ENCODE measurements at regions not wholly inside any gene's neighbourhood (a gene's known extent, or its start where the extent isn't known, plus 50 kb on each side); places are given as distances from the start of the nearest gene placed in this dataset.

- H3K27me3 ChIP-seq (ENCODE audit: control insufficient read depth, insufficient read depth, low read length) = no peaks in the 10 kb centered on the region
- POLR2A ChIA-PET (ENCODE audit: unreplicated experiment) = no interaction called here
- no TSS peak for BruUV-seq (replicated peaks)
Observed at GRCh38 chr2:56049233-56049845, 125.8 kb upstream of the EFEMP1 start.

More at GRCh38 chr2:56049233-56049845, 125.8 kb upstream of the EFEMP1 start:
- ATAC-seq (ENCODE audit: low read depth) (no peak), DNase-seq (no peak)
- Histone ChIP-seq H3K27ac (ENCODE audit: insufficient read depth, low read length) (no peak overlapping the region), H4K8ac (ENCODE audit: low read depth in 2 of 2, low read length in 2 of 2) (no peak overlapping the region), H3K56ac (ENCODE audit: extremely low read depth, insufficient read depth, low read length) (no peak overlapping the region), H3K36me3 (ENCODE audit: control insufficient read depth, insufficient read depth, low read length) (no peaks in the 10 kb centered on the region), H3K4me1 (ENCODE audit: control insufficient read depth, insufficient read depth, low read length) (no peaks in the 10 kb centered on the region), H3K9me3 (ENCODE audit: control insufficient read depth, insufficient read depth, low read length) (no peaks in the 10 kb centered on the region), H4K20me1 (ENCODE audit: insufficient read depth, low read length) (no peaks in the 10 kb centered on the region), H3K4me3 (ENCODE audit: insufficient read depth, low read depth, low read length) (no peak overlapping the region), H2AK5ac (ENCODE audit: low read depth, low read length) (no peak overlapping the region), H3K14ac (replicated peaks; ENCODE audit: low read depth, low read length) (no peak overlapping the region), H2AFZ (replicated peaks; ENCODE audit: low read length, poor library complexity) (no peak overlapping the region), H3K79me1 (ENCODE audit: low read depth in 1 of 2, low read length in 2 of 2) (no peaks in the 10 kb centered on the region), H2BK5ac (ENCODE audit: low read depth, low read length, poor library complexity, severe bottlenecking) (no peak overlapping the region), H2AK9ac (replicated peaks; ENCODE audit: low read depth, low read length, poor library complexity) (no peak overlapping the region), H2BK120ac (ENCODE audit: low read depth, low read length) (no peak overlapping the region), H2BK20ac (ENCODE audit: low read depth, low read length) (no peak overlapping the region), H2BK15ac (ENCODE audit: low read depth, low read length) (no peak overlapping the region), H4K91ac (ENCODE audit: insufficient read depth, low read depth, low read length) (no peak overlapping the region), H3K18ac (ENCODE audit: low read depth, low read length) (no peak overlapping the region), H3K4ac (ENCODE audit: low read depth, low read length) (no peak overlapping the region), H3K9ac (ENCODE audit: low read depth, low read length) (no peak overlapping the region), H3K9me1 (ENCODE audit: insufficient read depth, low read length) (no peaks in the 10 kb centered on the region), H3K23ac (ENCODE audit: low read depth, low read length) (no peak overlapping the region), H4K5ac (ENCODE audit: low read depth, low read length) (no peak overlapping the region), H3K4me2 (ENCODE audit: low read depth, low read length) (no peak overlapping the region)
- WGBS, 2 experiments (ENCODE audit: extremely low coverage in 2 of 2, insufficient read length in 1 of 2) = no CpG with 5 or more reads among the region's 10 CpGs
- intact Hi-C loops (cut with micrococcal nuclease) = no loop called here
- CTCF ChIA-PET = no interaction called here
- dilution Hi-C loops (cut with HindIII; ENCODE audit: low sequenced_read_pairs, unreplicated experiment) = no loop called here
- in situ Hi-C loops (cut with MboI; ENCODE audit: low sequenced_read_pairs) = no loop called here
- TF ChIP-seq RCOR1 (IDR thresholded peaks at IDR 0.05; ENCODE audit: insufficient replicate concordance, low read length) (no peak), BHLHE40 (IDR thresholded peaks at IDR 0.05; ENCODE audit: low read depth, low read length) (no peak), USF2 (IDR thresholded peaks at IDR 0.05; ENCODE audit: low read depth, low read length) (no peak), NFE2L2 (IDR thresholded peaks at IDR 0.05; ENCODE audit: low read depth, low read length) (no peak)

All from IMR-90 (cell line).